WTC11 (cell line): ENCODE measurements at regions not wholly inside any gene's neighbourhood (a gene's known extent, or its start where the extent isn't known, plus 50 kb on each side); places are given as distances from the start of the nearest gene placed in this dataset.

Experiments
- ATAC-seq: fragments of 200-7000 bp; cut with Tn5 transposase; 2 replicates; pipeline ENCODE4 v1.10.0; 2021; ENCODE audit warnings: mild to moderate bottlenecking, moderate library complexity
- CTCF ChIA-PET: fragments of 300-600 bp; sonication (Branson Sonifier 250); formaldehyde crosslinking; loops from one replicate; lab custom pipeline; 2021; ENCODE audit warnings: antibody characterized with exemption; lab: Charles Lee
- POLR2A ChIA-PET: fragments of 350-600 bp; sonication (Branson Sonifier 250); formaldehyde crosslinking; loops from one replicate; lab custom pipeline; 2021; ENCODE audit warnings: antibody characterized with exemption; lab: Charles Lee
- DNase-seq: peaks from one replicate; pipeline ENCODE4 v3.0.0; 2021; ENCODE audit warnings: low spot score
- H3K27ac Mint-ChIP-seq: 2 replicates; pipeline ENCODE4 v1.8.0; 2021; ENCODE audit warnings: mixed read lengths
- H3K27me3 Mint-ChIP-seq: 2 replicates; pipeline ENCODE4 v1.8.0; 2021; ENCODE audit warnings: low read depth, mild to moderate bottlenecking, moderate library complexity, mixed read lengths
- H3K36me3 Mint-ChIP-seq: 2 replicates; pipeline ENCODE4 v1.8.0; 2021; ENCODE audit warnings: mixed read lengths
- H3K4me1 Mint-ChIP-seq: 2 replicates; pipeline ENCODE4 v1.8.0; 2022; ENCODE audit warnings: mixed read lengths
- H3K4me3 Mint-ChIP-seq: 2 replicates; pipeline ENCODE4 v1.8.0; 2021; ENCODE audit warnings: mild to moderate bottlenecking, moderate library complexity, mixed read lengths
- H3K9me3 Mint-ChIP-seq: 2 replicates; pipeline ENCODE4 v1.8.0; 2021; ENCODE audit warnings: mixed read lengths
- ARID4B ChIP-seq: sonication (generic); formaldehyde crosslinking; IDR thresholded peaks from 2 replicates; pipeline ENCODE4 v1.8.0; 2023; ENCODE audit warnings: missing genetic modification reagents, mild to moderate bottlenecking, borderline replicate concordance
- CREM ChIP-seq: sonication (generic); formaldehyde crosslinking; IDR thresholded peaks from 2 replicates; pipeline ENCODE4 v1.8.1; 2022; ENCODE audit warnings: mild to moderate bottlenecking, missing genetic modification reagents, moderate library complexity
- E2F4 ChIP-seq: sonication (generic); formaldehyde crosslinking; IDR thresholded peaks from 2 replicates; pipeline ENCODE4 v1.8.1; 2022; ENCODE audit warnings: low read depth, mild to moderate bottlenecking, moderate library complexity, missing genetic modification reagents, borderline replicate concordance
- FOXP1 ChIP-seq: sonication (generic); formaldehyde crosslinking; IDR thresholded peaks from 2 replicates; pipeline ENCODE4 v1.8.0; 2022; ENCODE audit warnings: missing genetic modification reagents, mild to moderate bottlenecking, moderate library complexity, borderline replicate concordance
- GABPB1 ChIP-seq: sonication (generic); formaldehyde crosslinking; IDR thresholded peaks from 2 replicates; pipeline ENCODE4 v1.8.1; 2023; ENCODE audit warnings: mild to moderate bottlenecking, missing genetic modification reagents
- GRHL2 ChIP-seq: fragments of 250-450 bp; sonication (Bioruptor Pico); IDR thresholded peaks from 2 replicates; pipeline ENCODE4 v1.8.0; 2022; ENCODE audit warnings: mild to moderate bottlenecking, moderate library complexity; ENCODE audit not compliant: insufficient replicate concordance, severe bottlenecking
- GTF2I ChIP-seq: fragments of 250-450 bp; sonication (Bioruptor Pico); conservative IDR thresholded peaks from 2 replicates; pipeline ENCODE4 v1.4.0; 2021; ENCODE audit warnings: mild to moderate bottlenecking
- HMGA2 ChIP-seq: fragments of 250-450 bp; sonication (Bioruptor Pico); IDR thresholded peaks from 2 replicates; pipeline ENCODE4 v1.4.0; 2021; ENCODE audit warnings: mild to moderate bottlenecking, moderate library complexity
- JAZF1 ChIP-seq: fragments of 250-450 bp; sonication (Bioruptor Pico); IDR thresholded peaks from 2 replicates; pipeline ENCODE4 v1.9.0; 2021; ENCODE audit warnings: moderate library complexity, mild to moderate bottlenecking, inconsistent platforms
- MYBL2 ChIP-seq: sonication (generic); formaldehyde crosslinking; IDR thresholded peaks from 2 replicates; pipeline ENCODE4 v1.8.1; 2023; ENCODE audit warnings: mild to moderate bottlenecking, moderate library complexity, missing genetic modification reagents
- NR2C2 ChIP-seq: sonication (generic); formaldehyde crosslinking; IDR thresholded peaks from 2 replicates; pipeline ENCODE4 v1.8.0; 2022; ENCODE audit warnings: mild to moderate bottlenecking, missing genetic modification reagents
- PRDM15 ChIP-seq: sonication (generic); formaldehyde crosslinking; IDR thresholded peaks from 2 replicates; pipeline ENCODE4 v1.8.0; 2022; ENCODE audit warnings: missing genetic modification reagents
- TEAD4 ChIP-seq: sonication (generic); formaldehyde crosslinking; IDR thresholded peaks from 2 replicates; pipeline ENCODE4 v1.8.0; 2022; ENCODE audit warnings: mild to moderate bottlenecking, missing genetic modification reagents
- ZBTB21 ChIP-seq: sonication (generic); formaldehyde crosslinking; IDR thresholded peaks from 2 replicates; pipeline ENCODE4 v1.8.1; 2023; ENCODE audit warnings: mild to moderate bottlenecking, missing genetic modification reagents, borderline replicate concordance
- ZNF121 ChIP-seq: sonication (generic); formaldehyde crosslinking; IDR thresholded peaks from 2 replicates; pipeline ENCODE4 v1.8.0; 2023; ENCODE audit warnings: missing genetic modification reagents
- ZNF138 ChIP-seq: sonication (generic); formaldehyde crosslinking; conservative IDR thresholded peaks from 2 replicates; pipeline ENCODE4 v1.8.1; 2022; ENCODE audit warnings: mild to moderate bottlenecking, moderate library complexity, missing genetic modification reagents
- ZNF416 ChIP-seq: fragments of 250-450 bp; sonication (Bioruptor Pico); IDR thresholded peaks from 2 replicates; pipeline ENCODE4 v1.9.0; 2021; ENCODE audit warnings: mild to moderate bottlenecking, inconsistent platforms
- TF ChIP-seq, protein P1 (sequence below): sonication (generic); formaldehyde crosslinking; IDR thresholded peaks from 2 replicates; pipeline ENCODE4 v1.8.0; 2023; ENCODE audit warnings: mild to moderate bottlenecking, missing genetic modification reagents
- TF ChIP-seq, protein P2 (sequence below): fragments of 250-450 bp; sonication (Bioruptor Pico); conservative IDR thresholded peaks from 2 replicates; pipeline ENCODE4 v1.9.0; 2021; ENCODE audit warnings: mild to moderate bottlenecking
- TF ChIP-seq, protein P3 (sequence below): sonication (generic); formaldehyde crosslinking; IDR thresholded peaks from 2 replicates; pipeline ENCODE4 v1.8.1; 2023; ENCODE audit warnings: mild to moderate bottlenecking, missing genetic modification reagents

DNA sequence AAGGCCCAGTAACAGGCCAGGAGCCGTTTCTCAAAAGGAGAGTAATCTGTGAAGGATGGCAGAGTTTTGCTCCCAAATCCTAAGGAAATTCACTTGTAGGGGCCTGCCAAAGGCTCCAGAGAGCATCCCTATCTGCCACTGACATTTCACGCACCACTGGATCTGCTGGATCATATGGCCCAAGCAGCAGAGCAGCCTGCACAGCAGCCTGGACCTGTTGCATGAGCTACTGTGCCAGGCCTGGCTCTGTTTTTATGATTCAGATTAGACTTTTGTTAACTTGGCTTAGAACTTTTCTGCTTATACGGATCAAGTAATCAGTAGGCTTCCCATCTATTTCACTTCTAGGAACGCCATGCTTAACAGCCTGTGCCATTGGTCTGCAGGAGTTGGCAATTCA is 70.7 kb downstream of the CHRD start:
- H3K9me3 Mint-ChIP-seq, result no peaks in the 10 kb centered on the region
- no peaks in the 10 kb centered on the region for H3K27me3 Mint-ChIP-seq
- POLR2A ChIA-PET, result interaction anchor here (0.5 kb wide), 1 partner anchor 29 kb away, joined by 4 read pairs; no protein-coding TSS in a partner anchor
- CTCF ChIA-PET, result no interaction called here
- DNase-seq (no peak), ATAC-seq (no peak)
- H3K4me3 Mint-ChIP-seq, result no peak overlapping the region
- H3K4me1 Mint-ChIP-seq, result no peaks in the 10 kb centered on the region
- H3K36me3 Mint-ChIP-seq, result no peaks in the 10 kb centered on the region
- no peak overlapping the region for H3K27ac Mint-ChIP-seq
- TF ChIP-seq, protein P1, sequence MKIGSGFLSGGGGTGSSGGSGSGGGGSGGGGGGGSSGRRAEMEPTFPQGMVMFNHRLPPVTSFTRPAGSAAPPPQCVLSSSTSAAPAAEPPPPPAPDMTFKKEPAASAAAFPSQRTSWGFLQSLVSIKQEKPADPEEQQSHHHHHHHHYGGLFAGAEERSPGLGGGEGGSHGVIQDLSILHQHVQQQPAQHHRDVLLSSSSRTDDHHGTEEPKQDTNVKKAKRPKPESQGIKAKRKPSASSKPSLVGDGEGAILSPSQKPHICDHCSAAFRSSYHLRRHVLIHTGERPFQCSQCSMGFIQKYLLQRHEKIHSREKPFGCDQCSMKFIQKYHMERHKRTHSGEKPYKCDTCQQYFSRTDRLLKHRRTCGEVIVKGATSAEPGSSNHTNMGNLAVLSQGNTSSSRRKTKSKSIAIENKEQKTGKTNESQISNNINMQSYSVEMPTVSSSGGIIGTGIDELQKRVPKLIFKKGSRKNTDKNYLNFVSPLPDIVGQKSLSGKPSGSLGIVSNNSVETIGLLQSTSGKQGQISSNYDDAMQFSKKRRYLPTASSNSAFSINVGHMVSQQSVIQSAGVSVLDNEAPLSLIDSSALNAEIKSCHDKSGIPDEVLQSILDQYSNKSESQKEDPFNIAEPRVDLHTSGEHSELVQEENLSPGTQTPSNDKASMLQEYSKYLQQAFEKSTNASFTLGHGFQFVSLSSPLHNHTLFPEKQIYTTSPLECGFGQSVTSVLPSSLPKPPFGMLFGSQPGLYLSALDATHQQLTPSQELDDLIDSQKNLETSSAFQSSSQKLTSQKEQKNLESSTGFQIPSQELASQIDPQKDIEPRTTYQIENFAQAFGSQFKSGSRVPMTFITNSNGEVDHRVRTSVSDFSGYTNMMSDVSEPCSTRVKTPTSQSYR (CRISPR knock-in tag), result no peak
- TF ChIP-seq NR2C2 (CRISPR knock-in tag) (no peak), E2F4 (no peak), MYBL2 (CRISPR knock-in tag) (no peak), PRDM15 (CRISPR knock-in tag) (no peak), JAZF1 (CRISPR knock-in tag) (no peak), GTF2I (CRISPR knock-in tag) (no peak), ARID4B (CRISPR knock-in tag) (no peak), ZNF416 (CRISPR knock-in tag) (no peak), ZNF138 (no peak), ZBTB21 (CRISPR knock-in tag) (no peak), ZNF121 (CRISPR knock-in tag) (no peak), GABPB1 (CRISPR knock-in tag) (no peak), FOXP1 (CRISPR knock-in tag) (no peak), GRHL2 (CRISPR knock-in tag) (no peak), HMGA2 (CRISPR knock-in tag) (no peak), TEAD4 (CRISPR knock-in tag) (no peak), CREM (no peak)
- TF ChIP-seq, protein P2, sequence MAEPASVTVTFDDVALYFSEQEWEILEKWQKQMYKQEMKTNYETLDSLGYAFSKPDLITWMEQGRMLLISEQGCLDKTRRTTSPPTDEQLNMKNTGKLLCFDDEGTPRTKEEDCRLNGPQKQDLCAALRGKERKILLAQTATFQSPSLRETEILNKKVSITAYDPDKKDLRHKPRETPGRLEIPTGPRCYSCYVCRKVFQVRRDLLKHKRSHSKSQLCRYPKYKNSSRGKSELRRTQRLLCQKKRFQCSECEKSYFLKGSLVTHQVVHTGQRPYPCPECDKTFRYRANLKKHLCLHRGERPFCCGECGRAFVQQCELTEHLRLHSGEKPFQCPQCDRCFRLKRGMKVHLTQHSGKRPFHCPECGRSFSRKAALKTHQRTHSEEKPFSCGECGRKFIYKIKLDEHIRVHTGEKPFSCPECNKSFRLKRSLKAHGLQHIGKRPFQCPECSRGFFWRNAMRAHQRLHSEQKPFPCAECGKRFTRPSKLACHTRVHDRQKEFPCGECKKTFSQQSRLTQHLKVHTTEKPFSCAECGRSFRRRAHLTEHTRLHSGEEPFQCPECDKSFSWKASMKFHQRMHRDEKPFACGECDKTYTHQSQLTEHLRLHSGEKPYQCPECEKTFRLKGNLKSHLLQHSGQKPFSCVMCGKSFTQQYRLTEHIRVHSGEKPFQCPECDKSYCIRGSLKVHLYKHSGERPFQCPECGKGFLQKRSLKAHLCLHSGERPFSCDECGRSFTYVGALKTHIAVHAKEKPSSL (CRISPR knock-in tag), result no peak
- TF ChIP-seq, protein P3, sequence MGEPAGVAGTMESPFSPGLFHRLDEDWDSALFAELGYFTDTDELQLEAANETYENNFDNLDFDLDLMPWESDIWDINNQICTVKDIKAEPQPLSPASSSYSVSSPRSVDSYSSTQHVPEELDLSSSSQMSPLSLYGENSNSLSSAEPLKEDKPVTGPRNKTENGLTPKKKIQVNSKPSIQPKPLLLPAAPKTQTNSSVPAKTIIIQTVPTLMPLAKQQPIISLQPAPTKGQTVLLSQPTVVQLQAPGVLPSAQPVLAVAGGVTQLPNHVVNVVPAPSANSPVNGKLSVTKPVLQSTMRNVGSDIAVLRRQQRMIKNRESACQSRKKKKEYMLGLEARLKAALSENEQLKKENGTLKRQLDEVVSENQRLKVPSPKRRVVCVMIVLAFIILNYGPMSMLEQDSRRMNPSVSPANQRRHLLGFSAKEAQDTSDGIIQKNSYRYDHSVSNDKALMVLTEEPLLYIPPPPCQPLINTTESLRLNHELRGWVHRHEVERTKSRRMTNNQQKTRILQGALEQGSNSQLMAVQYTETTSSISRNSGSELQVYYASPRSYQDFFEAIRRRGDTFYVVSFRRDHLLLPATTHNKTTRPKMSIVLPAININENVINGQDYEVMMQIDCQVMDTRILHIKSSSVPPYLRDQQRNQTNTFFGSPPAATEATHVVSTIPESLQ (CRISPR knock-in tag), result no peak
